ENCODE measurements at regions not wholly inside any gene's neighbourhood (a gene's known extent, or its start where the extent isn't known, plus 50 kb on each side); places are given as distances from the start of the nearest gene placed in this dataset.

GRCh38 chr4:188959424-188959823, 820.2 kb downstream of the TRIML1 start:
- Histone ChIP-seq H3K9me3 (no peaks in the 10 kb centered on the region), H3K27ac (no peak overlapping the region), H3K4me1 (no peaks in the 10 kb centered on the region), H3K4me3 (no peak overlapping the region), H3K4me2 (no peak overlapping the region)
- ChIA-PET CTCF (no interaction called here), POLR2A (no interaction called here)
- FAIRE-seq (no peak), ATAC-seq (no peak), DNase-seq (ENCODE audit: low read depth in 1 of 2, low spot score in 1 of 2) (no peak)
- 71% methylated on average over 6 of the region's 6 CpGs for WGBS (ENCODE audit: missing lambda C conversion rate)
- TF ChIP-seq MYC (IDR thresholded peaks at IDR 0.05; ENCODE audit: borderline replicate concordance, low read length) (no peak), POLR2AphosphoS2 (conservative IDR thresholded peaks at IDR 0.05; ENCODE audit: low read length) (no peak), JUN (IDR thresholded peaks at IDR 0.05) (no peak), GATA3 (IDR thresholded peaks at IDR 0.05; ENCODE audit: borderline replicate concordance) (no peak), CHD4 (IDR thresholded peaks at IDR 0.05; ENCODE audit: borderline replicate concordance) (no peak), MAZ (IDR thresholded peaks at IDR 0.05; ENCODE audit: borderline replicate concordance, low read depth, low read length) (no peak), BHLHE40 (IDR thresholded peaks at IDR 0.05; ENCODE audit: low read depth, low read length) (no peak), HOXB13 (CRISPR knock-in tag; IDR thresholded peaks at IDR 0.05; ENCODE audit: low read depth) (no peak), TP53 (CRISPR knock-in tag; IDR thresholded peaks at IDR 0.05) (no peak), POLR2A (IDR thresholded peaks at IDR 0.05; ENCODE audit: low read length) (no peak), CHD2 (IDR thresholded peaks at IDR 0.05; ENCODE audit: low read length, partially characterized antibody) (no peak)
- TF ChIP-seq, protein P1, sequence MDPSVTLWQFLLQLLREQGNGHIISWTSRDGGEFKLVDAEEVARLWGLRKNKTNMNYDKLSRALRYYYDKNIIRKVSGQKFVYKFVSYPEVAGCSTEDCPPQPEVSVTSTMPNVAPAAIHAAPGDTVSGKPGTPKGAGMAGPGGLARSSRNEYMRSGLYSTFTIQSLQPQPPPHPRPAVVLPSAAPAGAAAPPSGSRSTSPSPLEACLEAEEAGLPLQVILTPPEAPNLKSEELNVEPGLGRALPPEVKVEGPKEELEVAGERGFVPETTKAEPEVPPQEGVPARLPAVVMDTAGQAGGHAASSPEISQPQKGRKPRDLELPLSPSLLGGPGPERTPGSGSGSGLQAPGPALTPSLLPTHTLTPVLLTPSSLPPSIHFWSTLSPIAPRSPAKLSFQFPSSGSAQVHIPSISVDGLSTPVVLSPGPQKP (IDR thresholded peaks at IDR 0.05; ENCODE audit: low read depth, low read length) = no peak

GRCh38 chr4:188960411-188961093, 821.3 kb downstream of the TRIML1 start:
- CTCF ChIA-PET = no interaction called here
- no peak overlapping the region for H3K27ac ChIP-seq
- TF ChIP-seq BHLHE40 (IDR thresholded peaks at IDR 0.05; ENCODE audit: low read depth, low read length) (no peak), JUN (IDR thresholded peaks at IDR 0.05) (no peak)
- no peak overlapping the region for H3K4me3 ChIP-seq
- H3K9me3 ChIP-seq = no peaks in the 10 kb centered on the region
- POLR2A ChIA-PET = no interaction called here
- no peak for DNase-seq (ENCODE audit: low read depth in 1 of 2, low spot score in 1 of 2)
- FAIRE-seq = no peak
- H3K4me2 ChIP-seq = no peak overlapping the region
- H3K4me1 ChIP-seq = no peaks in the 10 kb centered on the region
- WGBS (ENCODE audit: missing lambda C conversion rate) = 64% methylated on average over 4 of the region's 4 CpGs
- no peak for ATAC-seq

DNA sequence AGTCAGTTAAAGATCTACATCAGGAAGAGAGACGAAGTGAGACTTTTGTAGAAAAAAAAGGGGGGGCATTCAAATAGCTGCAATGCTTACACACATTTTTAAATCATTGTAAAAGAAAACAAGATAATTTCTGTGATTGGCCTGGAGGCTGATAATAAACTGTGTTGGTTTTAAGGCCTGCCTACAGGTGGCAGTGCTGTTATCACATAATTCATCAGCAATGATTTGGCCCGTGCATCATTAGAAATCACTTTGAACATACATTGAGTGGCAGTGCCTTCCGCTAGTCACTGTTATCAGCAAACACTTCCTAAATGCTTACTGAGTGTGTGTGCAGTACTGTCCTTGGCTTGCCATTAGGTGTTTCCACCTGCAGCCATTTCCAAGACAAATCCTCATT, 831.9 kb downstream of the TRIML1 start:
- CTCF ChIA-PET = no interaction called here
- TF ChIP-seq ZNF302 (CRISPR knock-in tag; IDR thresholded peaks at IDR 0.05) = no peak
- TF ChIP-seq, protein P1 (IDR thresholded peaks at IDR 0.05; ENCODE audit: low read depth, low read length) = no peak
- TF ChIP-seq, protein P2, sequence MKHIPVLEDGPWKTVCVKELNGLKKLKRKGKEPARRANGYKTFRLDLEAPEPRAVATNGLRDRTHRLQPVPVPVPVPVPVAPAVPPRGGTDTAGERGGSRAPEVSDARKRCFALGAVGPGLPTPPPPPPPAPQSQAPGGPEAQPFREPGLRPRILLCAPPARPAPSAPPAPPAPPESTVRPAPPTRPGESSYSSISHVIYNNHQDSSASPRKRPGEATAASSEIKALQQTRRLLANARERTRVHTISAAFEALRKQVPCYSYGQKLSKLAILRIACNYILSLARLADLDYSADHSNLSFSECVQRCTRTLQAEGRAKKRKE (CRISPR knock-in tag; IDR thresholded peaks at IDR 0.05; ENCODE audit: low read depth) = no peak
- TF ChIP-seq, protein P3, sequence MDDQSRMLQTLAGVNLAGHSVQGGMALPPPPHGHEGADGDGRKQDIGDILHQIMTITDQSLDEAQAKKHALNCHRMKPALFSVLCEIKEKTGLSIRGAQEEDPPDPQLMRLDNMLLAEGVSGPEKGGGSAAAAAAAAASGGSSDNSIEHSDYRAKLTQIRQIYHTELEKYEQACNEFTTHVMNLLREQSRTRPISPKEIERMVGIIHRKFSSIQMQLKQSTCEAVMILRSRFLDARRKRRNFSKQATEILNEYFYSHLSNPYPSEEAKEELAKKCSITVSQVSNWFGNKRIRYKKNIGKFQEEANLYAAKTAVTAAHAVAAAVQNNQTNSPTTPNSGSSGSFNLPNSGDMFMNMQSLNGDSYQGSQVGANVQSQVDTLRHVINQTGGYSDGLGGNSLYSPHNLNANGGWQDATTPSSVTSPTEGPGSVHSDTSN (IDR thresholded peaks at IDR 0.05) = no peak
- TF ChIP-seq RARB (CRISPR knock-in tag; IDR thresholded peaks at IDR 0.05) = no peak
- no peak for TF ChIP-seq HOXB5 (CRISPR knock-in tag; IDR thresholded peaks at IDR 0.05)
- no peak for TF ChIP-seq RFX5 (IDR thresholded peaks at IDR 0.05)
- no peak for TF ChIP-seq MAX (IDR thresholded peaks at IDR 0.05)
- no peak for TF ChIP-seq BHLHE40 (IDR thresholded peaks at IDR 0.05; ENCODE audit: low read depth, low read length)
- no peak for TF ChIP-seq EHMT2 (IDR thresholded peaks at IDR 0.05; ENCODE audit: low read depth)
- TF ChIP-seq CBX8 (IDR thresholded peaks at IDR 0.05) = no peak
- TF ChIP-seq, protein P4, sequence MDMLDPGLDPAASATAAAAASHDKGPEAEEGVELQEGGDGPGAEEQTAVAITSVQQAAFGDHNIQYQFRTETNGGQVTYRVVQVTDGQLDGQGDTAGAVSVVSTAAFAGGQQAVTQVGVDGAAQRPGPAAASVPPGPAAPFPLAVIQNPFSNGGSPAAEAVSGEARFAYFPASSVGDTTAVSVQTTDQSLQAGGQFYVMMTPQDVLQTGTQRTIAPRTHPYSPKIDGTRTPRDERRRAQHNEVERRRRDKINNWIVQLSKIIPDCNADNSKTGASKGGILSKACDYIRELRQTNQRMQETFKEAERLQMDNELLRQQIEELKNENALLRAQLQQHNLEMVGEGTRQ (IDR thresholded peaks at IDR 0.05) = no peak
- TF ChIP-seq, protein P5, sequence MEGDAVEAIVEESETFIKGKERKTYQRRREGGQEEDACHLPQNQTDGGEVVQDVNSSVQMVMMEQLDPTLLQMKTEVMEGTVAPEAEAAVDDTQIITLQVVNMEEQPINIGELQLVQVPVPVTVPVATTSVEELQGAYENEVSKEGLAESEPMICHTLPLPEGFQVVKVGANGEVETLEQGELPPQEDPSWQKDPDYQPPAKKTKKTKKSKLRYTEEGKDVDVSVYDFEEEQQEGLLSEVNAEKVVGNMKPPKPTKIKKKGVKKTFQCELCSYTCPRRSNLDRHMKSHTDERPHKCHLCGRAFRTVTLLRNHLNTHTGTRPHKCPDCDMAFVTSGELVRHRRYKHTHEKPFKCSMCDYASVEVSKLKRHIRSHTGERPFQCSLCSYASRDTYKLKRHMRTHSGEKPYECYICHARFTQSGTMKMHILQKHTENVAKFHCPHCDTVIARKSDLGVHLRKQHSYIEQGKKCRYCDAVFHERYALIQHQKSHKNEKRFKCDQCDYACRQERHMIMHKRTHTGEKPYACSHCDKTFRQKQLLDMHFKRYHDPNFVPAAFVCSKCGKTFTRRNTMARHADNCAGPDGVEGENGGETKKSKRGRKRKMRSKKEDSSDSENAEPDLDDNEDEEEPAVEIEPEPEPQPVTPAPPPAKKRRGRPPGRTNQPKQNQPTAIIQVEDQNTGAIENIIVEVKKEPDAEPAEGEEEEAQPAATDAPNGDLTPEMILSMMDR (IDR thresholded peaks at IDR 0.05) = no peak
- TF ChIP-seq, protein P6, sequence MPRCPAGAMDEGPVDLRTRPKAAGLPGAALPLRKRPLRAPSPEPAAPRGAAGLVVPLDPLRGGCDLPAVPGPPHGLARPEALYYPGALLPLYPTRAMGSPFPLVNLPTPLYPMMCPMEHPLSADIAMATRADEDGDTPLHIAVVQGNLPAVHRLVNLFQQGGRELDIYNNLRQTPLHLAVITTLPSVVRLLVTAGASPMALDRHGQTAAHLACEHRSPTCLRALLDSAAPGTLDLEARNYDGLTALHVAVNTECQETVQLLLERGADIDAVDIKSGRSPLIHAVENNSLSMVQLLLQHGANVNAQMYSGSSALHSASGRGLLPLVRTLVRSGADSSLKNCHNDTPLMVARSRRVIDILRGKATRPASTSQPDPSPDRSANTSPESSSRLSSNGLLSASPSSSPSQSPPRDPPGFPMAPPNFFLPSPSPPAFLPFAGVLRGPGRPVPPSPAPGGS (IDR thresholded peaks at IDR 0.05) = no peak
- no peak for TF ChIP-seq MYC (IDR thresholded peaks at IDR 0.05; ENCODE audit: borderline replicate concordance, low read length)

More for the DNA sequence above, 831.9 kb downstream of the TRIML1 start:
- 40% methylated on average over 3 of the region's 3 CpGs for WGBS (ENCODE audit: missing lambda C conversion rate)
- H3K27ac ChIP-seq = no peak overlapping the region
- peaks cover 5% of the 10 kb centered on the region for H3K4me1 ChIP-seq
- no peak overlapping the region for H3K4me2 ChIP-seq
- DNase-seq (ENCODE audit: low read depth in 1 of 2, low spot score in 1 of 2) (peak in 1 of 2 experiments; percentile 16), ATAC-seq (no peak), FAIRE-seq (no peak)
- POLR2A ChIA-PET = no interaction called here
- H3K4me3 ChIP-seq = no peak overlapping the region
- no peaks in the 10 kb centered on the region for H3K9me3 ChIP-seq

All from A549 (cell line).